NCI-H1092 (cell line): ENCODE measurements at regions not wholly inside any gene's neighbourhood (a gene's known extent, or its start where the extent isn't known, plus 50 kb on each side); places are given as distances from the start of the nearest gene placed in this dataset.
"Not testable (repeated sequence)": the region's sequence is repeated elsewhere in the genome, so short reads cannot be mapped to it uniquely, and the experiment has no call there.

Experiments
- DNase-seq: peaks from one replicate; lab custom pipeline; 2025; lab: John Stamatoyannopoulos, UW

DNA sequence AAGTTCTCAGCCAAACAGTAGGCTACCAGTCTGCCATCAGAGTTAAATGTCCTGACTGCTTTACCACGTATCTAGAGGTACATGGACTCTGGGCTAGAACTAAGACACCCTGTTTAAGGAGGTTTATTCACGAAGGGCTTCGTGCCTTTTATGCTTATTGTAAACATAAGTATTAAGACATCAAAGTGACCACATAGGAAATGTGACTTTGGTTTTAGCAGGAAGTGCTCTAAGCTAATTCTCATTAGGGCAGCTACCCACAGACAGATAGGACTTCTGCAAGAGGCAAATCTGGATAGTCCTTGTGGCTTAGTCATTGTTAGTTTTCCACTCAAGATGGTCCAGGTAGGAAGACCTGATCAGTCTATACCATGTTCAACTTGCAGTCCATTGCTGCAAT, 233.3 kb upstream of the MGAT5 start:
- no peak for DNase-seq

DNA sequence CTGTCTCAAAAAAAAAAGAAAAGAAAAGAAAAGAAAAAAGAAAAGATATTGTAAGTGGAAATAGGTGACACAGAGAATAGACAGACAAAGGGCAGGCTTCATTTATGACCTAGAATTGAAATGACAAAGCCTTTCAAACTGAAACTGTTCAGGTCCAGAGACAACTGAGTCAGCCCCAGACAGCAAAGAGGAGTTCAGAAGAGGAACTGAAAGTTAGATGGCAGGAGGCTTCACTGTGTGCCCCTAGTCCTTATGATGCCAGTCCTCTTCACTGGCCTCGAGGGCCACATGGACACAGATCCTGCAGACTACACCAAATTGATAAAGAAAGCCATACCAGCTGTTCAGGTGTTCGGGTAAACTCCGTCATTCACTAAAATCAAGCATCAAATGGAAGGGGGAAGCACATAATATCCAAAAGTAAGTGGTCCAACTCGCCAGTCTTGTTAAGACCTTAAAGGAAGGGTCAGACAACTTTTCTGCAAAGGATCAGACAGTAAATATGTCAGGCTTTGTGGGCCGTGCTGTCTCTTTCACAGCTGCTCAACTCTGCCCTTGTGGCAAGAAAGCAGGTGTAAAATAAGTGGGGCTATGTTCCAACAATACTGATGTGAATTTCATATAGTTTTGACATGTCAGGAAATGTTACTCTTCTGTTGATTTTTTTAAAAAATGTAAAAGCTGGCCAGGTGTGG, 231.9 kb upstream of the MGAT5 start:
- DNase-seq = no peak

DNA sequence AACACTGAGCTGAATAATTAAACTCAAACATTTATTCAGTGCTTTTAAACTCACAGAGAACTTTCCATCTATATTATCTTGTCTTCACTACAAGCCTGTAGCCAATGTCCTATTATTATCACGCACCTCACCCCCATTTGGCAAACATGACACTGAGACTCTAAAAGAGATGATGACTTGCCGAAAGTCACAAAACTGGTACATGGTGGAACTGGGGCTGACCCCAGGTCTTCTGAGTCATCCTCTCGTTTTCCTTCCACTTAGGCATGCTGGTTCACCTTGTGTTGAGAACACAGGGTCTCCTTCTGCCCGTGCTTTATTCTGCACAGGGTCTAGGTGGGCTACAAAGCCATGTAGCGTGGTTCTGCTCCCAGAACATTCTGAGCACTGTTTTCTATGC, 230.0 kb upstream of the MGAT5 start:
- no peak for DNase-seq

DNA sequence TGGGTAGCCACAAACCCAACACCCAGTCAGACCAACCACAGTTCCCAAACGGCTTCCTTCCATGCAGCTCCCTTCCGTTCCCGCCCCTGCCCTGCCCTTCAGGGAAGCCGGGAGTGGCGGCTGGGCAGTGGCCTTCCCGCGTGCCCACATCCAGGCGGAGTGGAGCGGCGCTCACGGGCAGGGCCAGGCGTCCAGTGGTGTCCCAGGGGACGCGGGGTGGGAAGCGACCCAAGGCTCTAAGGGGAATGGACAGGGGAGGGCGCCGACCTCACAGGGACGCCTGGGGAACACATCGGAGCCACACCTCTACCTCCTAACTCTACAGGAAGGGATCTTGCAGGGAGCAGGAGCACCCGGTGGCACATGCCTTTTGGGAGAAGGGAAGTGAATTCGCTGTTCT, 225.9 kb upstream of the MGAT5 start:
- DNase-seq = no peak

DNA sequence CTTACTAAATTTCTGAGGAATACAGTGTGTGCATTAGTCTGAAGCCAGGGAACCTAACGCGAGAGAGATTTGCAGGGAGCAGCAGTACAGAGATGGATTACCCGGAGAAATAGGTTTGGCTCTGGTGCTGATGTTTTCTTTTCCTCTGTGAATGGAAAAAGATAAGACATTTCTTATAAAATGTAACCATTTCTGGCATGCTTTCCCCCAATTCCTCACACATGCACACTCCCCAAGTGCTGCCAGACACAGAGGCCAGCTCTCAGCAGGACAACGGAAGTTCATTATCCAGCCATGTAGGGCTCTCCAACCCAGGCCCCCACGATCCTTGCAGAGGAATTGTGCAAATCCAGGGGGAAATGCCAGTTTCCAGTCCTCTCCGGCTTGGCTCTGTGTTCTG, 224.5 kb upstream of the MGAT5 start:
- no peak for DNase-seq

DNA sequence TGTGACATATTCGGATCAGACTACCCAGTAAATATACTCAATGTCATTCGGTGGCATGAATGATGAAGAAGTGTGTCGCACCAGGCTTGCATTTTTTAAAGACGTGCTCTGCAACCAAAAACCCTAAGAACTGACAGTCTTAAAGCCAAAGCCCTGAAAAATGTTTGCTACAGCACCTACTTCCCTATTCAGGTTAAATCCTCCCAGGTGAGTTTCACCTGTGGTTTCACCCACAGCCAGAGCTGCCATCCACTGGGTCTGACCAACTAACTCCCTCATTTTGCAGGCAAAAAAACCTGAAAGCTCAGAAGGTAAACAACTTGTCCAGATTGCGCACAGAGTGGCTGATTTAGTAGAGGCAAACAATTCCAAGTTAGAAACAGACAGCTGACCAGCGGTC, 222.3 kb upstream of the MGAT5 start:
- no peak for DNase-seq

DNA sequence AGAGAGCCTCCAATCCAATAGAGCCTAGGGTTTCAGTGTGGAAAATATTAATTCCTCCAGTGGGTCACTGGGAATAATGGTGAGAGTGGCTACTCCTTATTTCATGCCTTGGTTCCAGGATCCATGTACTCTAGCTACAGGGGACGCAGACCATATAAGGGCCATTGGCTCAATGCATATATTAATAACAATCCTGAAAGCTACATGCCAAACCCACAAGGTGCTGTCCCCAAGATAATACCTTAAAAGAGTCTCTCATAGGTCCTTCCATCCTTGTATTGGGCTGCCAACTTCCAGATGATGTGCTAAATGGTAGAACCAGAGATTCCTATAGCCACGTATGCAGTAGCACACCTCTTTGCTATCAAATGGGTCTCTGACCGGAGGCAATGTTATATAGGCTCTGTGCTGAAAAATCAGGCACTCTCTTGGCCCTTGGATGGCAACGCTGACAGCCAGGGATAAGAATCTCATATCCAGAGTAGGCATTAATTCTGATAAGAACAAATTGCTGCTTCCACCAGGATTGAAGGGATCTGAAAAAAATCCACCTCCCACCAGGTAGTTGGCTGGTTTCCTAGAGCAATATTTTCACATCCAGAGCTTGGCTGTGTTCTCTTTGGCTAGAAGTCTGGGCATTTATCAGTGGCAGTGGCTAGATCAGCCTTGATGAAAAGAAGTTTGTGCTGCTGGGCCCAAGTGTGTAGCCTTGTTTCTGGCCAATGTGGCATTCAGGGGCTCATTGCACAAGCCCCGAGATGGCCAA, 218.1 kb upstream of the MGAT5 start:
- no peak for DNase-seq

DNA sequence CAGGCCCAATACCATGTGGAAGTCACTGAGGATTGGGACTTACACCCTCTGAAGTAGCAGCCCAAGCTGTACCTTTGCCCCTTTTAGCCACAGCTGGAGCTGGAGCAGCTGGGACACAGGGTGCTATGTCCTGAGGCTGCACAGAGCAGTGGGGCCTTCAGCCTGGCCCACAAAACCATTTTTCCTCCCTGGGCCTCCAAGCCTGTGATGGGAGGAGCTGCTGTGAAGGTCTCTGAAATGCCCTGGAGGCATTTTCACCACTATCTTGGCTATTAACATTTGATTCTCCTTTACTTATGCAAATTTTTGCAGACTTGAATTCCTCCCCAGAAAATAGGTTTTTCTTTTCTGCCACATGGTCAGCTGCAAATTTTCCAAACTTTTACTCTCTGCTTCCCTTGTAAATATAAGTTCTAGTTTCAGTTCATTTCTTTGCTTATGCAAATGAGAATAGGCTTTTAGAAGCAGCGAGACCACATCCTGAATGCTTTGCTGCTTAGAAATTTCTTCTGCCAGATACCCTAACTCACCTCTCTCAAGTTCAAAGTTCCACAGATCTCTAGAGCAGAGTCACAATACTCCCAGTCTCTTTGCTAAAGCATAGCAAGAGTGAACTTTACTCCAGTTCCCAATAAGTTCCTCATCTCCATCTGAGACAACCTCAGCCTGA, 213.8 kb upstream of the MGAT5 start:
- DNase-seq = no peak

DNA sequence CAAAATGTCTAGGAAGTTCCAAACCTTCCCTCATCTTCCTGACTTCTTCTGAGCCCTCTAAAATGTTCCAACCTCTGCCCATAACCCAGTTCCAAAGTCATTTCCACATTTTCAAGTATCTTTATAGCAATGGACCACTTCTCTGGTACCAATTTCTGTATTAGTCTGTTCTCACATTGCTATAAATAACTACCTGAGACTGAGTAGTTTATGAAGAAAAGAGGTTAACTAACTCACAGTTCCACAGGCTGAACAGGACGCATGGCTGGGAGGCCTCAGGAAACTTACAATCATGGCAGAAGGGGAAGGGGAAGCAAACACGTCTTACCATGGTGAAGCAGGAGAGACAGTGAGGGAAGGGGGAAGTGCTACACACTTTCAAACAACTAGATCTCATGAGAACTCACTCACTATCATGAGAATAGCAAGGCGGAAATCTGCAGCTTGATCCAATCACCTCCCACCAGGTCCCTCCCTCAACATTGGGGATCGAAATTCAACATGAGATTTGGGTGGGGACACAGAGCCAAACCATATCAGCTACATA, 213.2 kb upstream of the MGAT5 start:
- not testable (repeated sequence) for DNase-seq

DNA sequence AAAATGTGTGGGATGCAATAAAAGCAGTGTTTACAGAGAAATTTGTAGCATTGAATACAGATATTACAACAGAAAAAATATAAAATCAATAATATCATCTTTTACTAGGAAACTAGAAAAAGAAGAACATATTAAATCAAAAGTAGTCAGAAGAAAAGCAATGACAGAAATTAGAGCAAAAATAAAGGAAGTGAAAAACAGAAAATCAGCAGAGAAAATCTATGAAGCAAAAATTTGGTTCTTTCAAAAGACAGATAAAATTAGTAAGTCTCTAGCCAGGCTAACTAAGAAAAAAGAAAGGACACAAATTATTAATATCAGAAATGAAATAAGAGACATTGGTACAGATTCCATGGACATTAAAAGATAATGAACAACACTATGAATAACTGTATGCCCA, 212.0 kb upstream of the MGAT5 start:
- DNase-seq = no peak

DNA sequence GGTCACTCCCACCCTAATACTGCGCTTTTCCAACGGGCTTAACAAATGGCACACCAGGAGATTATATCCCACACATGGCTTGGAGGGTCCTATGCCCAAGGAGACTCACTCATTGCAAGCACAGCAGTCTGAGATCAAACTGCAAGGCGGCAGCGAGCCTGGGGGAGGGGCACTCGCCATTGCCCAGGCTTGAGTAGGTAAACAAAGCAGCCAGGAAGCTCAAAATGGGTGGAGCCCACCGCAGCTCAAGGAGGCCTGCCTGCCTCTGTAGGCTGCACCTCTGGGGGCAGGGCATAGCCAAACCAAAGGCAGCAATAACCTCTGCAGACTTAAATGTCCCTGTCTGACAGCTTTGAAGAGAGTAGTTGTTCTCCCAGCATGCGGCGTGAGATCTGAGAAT, 210.8 kb upstream of the MGAT5 start:
- DNase-seq = not testable (repeated sequence)

DNA sequence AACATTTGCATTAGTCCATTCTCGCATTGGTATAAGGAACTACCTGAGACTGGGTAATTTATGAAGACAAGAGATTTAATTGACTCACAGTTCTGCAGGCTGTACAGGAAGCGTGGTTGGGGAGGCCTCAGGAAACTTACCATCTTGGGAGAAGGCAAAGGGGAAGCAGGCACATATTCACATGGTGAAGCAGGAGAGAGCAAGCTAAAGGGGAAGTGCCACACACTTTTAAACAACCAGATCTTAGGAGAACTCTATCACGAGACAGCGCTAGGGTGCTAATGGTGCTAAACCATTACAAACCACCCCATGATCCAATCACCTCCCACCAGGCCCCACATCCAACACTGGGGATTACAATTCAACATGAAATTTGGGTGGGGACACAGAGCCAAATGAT, 201.7 kb upstream of the MGAT5 start:
- DNase-seq = no peak

DNA sequence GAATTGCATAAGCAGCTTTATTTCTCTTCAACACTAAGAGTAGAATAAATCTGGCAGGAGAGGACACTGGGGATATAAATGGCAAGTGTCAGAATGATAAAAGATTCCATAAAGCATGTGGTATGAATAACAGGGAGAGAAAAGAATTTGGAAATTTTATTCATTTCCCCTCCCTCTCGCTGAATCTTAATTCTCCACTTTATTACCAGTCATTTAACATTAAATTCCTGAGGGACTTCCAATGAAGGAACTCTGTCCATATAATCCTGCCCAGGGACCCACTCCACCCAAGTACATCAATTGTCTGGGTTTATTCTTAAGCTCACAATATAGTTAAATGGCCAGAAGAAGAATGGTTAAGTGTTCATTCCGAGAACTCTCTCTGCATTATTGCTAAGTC, 197.7 kb upstream of the MGAT5 start:
- DNase-seq = no peak

DNA sequence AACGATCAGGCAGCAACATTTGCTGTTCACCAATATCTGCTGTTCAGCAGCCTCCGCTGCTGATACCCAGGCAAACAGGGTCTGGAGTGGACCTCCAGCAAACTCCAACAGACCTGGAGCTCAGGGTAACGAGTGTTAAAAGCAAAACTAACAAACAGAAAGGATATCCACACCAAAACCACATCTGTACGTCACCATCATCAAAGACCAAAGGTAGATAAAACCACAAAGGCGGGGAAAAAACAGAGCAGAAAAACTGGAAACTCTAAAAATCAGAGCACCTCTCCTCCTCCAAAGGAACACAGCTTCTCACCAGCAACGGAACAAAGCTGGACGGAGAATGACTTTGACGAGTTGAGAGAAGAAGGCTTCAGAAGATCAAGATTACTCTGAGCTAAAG, 192.8 kb upstream of the MGAT5 start:
- DNase-seq = not testable (repeated sequence)

DNA sequence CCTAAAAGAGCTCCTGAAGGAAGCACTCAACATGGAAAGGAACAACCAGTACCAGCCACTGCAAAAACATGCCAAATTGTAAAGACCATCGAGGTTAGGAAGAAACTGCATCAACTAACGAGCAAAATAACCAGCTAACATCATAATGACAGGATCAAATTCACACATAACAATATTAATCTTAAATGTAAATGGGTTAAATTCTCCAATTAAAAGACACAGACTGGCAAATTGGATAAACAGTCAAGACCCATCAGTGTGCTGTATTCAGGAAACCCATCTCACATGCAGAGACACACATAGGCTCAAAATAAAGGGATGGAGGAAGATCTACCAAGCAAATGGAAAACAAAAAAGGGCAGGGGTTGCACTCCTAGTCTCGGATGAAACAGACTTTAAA, 191.6 kb upstream of the MGAT5 start:
- not testable (repeated sequence) for DNase-seq

DNA sequence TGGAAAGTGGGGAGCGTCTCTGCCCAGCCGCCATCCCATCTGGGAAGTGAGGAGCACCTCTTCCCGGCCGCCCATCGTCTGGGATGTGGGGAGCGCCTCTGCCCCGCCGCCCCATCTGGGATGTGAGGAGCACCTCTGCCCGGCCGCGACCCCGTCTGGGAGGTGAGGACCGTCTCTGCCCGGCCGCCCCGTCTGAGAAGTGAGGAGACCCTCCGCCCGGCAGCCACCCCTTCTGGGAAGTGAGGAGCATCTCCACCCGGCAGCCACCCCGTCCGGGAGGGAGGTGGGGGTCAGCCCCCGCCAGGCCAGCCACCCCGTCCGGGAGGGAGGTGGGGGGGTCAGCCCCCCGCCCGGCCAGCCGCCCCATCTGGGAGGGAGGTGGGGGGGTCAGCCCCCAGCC, 190.0 kb upstream of the MGAT5 start:
- DNase-seq = not testable (repeated sequence)

DNA sequence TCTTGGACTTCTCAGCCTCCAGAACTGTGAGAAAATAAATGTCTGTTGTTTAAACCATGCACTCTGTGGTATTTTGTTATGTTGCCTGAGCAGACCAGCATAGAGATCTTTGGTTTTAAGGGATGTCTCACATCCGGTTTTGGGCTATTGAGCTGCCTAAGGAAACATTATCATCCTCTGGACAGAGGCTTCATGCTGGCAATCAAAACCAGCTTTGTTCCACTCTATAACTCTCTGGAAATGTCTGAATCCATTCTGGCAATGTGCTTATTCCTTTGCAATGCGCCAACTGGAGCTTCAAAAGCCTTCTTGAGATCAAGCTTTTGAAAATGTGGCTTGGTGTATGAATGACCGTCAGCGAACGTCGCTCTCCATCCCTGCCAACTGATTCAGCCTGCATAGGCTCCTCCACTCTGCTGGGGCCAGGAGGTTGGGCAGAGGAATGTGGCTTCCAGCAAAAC, 183.6 kb upstream of the MGAT5 start:
- no peak for DNase-seq

DNA sequence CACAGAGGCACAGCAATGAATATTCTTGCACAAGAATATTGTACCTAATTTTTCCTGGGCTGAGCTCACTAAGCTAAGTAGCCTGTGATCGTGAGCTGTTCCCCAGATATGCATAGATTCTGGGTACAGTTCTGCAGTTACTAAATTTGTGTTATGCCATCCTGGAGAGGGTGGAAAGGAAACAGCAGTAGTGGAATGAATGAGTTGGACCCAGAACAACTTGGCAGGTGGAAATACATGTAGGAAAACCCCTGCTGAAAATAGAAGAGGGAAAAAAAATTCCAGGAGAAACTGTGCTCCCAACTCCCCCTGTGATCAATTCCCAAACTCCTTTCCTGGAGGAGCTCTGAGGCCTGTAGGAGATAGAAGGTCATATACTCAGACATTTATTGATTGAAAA, 181.5 kb upstream of the MGAT5 start:
- no peak for DNase-seq

DNA sequence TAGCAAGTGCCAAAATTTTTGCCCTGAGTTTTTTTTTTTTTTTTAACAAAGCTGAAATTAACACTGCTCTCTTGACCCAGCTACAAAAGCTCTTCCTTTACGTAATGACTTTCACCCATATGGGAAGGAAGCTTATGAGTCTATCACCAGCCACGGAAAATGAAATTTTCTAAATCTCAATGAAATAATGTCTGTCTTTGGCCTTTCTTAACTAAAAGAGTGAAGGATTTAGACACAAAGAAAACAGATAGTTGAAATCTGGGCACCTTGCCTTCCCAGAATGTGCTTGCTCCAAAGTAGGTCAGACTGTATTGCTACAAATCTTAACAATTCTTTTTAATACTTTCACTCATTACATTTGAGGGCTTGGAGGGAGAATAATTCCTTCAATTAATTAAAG, 180.8 kb upstream of the MGAT5 start:
- no peak for DNase-seq

DNA sequence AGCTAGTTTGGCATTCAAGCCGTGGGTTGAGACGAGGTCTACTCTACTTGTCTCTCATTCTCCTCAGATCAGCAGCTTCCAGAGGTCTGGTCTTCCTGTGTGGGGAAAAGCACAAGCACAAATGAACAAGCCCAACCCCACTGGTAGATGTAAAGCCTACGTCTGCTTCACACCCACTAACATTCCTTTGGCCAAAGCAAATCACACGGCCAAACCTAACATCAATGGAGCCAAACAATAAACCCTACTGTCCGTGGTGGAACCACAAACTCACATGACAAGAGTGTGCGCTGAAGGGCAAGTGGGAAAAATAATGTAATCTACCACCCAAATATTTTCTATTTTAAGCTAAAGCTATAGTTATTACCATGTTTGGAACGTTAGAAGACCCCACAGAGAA, 179.3 kb upstream of the MGAT5 start:
- DNase-seq = no peak

DNA sequence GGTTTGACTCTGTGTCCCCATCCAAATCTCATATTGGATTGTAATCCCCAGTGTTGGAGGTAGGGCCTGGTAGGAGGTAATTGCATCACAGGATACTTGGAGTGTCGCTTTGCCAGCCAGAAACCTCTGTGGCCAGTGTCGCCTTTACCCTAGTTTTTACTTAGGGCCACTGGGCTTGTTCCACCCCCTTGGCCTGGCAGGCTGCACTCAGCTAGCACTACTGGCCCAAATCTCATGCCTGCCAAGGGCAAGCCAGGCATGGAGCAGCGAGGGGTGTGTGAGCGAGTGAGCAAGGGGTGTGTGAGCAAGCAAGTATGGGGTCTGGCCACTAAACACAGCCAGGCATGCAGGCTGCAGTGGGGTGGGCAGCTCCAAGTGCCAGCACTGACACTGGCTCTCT, 178.7 kb upstream of the MGAT5 start:
- no peak for DNase-seq

DNA sequence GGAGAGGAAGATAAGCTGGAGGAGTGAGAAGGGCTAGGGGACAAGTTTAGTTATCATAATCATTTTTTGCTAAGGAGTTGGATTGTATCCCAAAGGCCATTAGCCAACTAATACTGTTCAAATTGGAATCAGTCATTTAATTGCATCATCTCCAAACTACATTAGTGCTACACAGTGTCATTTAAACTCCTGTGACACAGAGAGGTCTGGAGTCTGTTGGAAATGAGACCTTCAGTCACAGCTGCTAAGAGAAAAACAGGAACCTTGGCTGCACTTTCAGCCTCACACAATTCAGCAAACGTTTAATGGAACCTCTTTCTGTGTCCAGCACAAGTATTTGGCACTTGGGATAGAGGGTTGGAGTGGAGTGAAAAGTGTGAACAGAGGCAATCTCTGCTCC, 175.5 kb upstream of the MGAT5 start:
- DNase-seq = no peak

DNA sequence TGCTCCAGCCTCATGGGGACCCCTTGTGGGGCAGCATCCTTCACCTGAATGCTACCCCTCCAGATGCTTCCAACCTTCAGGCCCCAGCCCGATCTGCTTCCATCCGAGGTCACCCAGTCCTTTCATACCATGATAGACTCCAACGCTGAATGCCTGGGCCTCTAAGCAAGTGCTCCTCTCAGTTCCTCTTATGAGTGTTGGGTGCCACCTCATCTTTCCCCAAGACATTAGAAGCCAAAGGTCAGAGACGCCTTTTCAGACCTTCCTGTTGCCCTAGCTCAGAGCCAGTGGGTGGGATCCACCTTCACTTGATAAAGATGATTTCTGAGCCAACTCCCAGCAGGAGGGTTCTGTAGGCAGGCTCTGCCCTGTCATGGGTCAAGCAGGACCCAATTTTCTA, 174.5 kb upstream of the MGAT5 start:
- DNase-seq = no peak
